ENCODE measurements at regions not wholly inside any gene's neighbourhood (a gene's known extent, or its start where the extent isn't known, plus 50 kb on each side); places are given as distances from the start of the nearest gene placed in this dataset.

GRCh38 chr5:125461641-125462072, 715.2 kb upstream of the ZNF608 start:
- TF ChIP-seq SUZ12 (IDR thresholded peaks at IDR 0.05; ENCODE audit: extremely low read depth, insufficient read depth, insufficient read length): no peak
- no peak for TF ChIP-seq ZNF274 (IDR thresholded peaks at IDR 0.05; ENCODE audit: low read depth, low read length)
- no peak for TF ChIP-seq YY1 (IDR thresholded peaks at IDR 0.05; ENCODE audit: insufficient read depth, insufficient read length)
